SKM-1 treated with dmso at 0.1 percent for 144 hours (cell line): ENCODE measurements at regions not wholly inside any gene's neighbourhood (a gene's known extent, or its start where the extent isn't known, plus 50 kb on each side); places are given as distances from the start of the nearest gene placed in this dataset.

Source experiments
- DNase-seq: peaks from one replicate; lab custom pipeline; 2025; ENCODE audit not compliant: unreplicated experiment; lab: John Stamatoyannopoulos, UW

DNA sequence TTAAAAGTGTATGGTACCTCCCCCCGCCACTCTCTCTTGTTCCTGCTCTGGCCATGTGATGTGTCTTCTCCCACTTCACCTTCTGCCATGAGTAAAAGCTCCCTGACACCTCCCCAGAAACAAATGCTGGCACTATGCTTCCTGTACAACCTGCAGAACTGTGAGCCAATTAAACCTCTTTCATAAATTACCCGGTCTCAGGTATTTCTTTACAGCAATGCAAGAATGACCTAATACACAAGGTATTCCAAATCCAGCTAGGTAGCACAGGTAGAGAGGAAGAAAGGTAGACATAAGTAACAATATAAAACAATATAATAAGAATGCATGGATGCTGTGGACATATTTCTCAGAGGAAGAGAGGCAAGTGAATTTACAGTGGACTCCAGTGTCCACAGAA lies 394.1 kb upstream of the ARID1B start:
- no peak for DNase-seq

DNA sequence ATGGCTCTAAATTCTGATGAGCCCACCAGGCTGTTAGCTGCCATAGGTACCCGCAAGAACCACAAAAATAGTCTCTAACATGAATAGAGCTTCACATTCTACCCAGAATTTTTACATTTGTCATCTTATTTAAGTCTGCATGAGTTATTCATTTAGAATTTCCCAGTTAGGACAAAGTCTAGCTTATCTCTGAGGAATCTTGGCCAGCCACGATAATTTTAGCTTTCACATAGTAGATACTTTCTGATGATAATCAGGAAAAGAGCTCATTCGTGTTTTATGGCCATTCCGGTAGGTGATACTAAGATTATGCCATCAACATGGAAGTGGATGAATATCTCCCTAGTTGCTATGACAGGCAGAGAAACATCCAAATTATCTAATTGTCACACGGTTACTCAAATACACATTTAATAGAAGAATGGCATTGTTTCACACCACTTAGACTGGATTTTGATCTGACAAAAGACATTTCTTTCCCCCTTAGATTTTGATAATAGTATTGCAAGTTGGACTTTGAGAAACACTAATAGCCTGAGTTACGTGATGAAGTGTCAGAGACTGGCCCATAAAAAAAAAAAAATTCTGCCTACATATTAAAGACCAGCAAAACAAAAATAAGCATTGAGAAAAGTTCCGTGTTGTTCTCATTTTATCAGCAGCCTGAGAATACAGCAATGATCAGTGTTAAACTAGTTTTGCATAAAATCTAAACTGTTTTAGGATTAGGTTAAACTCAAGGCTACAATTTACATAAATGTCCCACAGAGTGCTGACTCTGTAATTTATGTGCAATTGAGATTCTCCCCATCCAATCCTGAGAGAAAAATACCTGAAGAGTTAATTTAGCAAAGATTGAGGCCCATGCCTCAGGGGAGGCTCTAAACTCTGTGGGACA lies 397.5 kb upstream of the ARID1B start:
- DNase-seq, result no peak

DNA sequence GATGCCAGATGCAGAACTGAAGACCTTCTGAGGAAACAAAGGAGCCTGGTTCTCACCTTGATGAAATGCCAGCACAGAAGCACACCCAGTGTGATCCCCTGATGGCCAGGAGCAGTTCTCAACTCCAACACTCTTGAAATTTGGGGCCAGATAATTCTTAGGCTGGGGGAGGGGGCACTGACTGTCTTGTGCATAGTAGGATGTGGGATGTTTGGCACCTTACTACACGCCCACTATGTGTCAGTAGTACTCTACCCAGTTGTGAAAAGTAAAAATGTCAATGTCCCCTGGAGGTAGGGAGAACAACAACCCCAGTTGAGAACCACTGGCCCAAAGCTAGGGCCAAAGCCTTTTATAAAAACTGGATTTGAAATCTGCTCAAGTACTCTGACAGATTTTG lies 398.3 kb upstream of the ARID1B start:
- no peak for DNase-seq

DNA sequence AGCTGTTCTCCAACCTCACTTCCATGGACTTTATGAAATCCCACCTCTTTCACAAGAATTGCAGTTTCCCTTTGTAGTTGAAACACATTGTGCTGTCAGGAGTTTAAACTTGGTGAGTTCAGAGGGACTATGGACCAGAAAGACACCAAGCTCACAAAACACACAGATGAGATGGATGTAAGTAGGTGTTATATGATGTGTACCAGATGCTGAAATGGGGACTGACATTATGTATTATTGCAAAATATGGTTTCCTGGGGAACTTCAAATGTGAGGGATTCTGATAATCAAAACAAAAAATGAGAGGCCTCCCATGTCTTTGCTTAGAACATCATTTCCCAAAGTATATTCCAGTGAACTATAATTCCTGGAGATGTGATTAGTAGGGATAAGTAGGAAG lies 401.1 kb upstream of the ARID1B start:
- no peak for DNase-seq

DNA sequence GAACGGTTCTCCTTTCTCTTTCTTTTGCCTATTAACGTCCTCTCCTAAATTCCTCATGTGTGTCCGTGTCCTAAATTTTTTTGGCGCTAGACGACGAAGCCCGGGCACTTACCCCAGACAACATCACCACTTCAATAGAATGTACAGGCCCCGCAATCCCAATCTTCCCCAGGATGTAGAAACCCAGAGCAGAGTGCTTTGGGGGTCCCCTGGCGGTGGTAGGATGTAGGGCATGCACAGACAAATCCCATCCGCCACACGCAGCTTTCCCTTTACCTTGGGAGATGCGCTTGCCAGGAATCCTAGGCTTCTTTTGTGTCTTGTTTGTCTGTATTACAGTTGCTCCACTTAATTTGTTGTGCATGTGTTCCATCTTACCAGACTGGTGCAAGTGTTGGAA lies 417.3 kb upstream of the ARID1B start:
- DNase-seq, result no peak

DNA sequence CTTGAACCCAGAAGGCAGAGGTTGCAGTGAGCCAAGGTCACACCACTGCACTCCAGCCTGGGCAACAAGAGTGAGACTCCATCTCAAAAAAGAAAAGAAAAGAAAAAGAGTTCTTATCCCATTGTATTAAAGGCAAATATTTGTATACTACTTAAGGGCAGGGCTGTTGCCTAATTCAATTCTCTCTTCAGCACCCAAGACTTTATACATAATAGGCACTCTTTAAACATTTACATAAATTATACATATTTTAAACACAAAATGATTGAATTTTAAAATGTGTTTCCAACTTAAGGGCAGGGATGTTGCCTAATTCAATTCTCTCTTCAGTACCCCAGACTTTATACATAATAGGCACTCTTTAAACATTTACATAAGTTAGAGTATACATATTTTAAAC lies 424.3 kb upstream of the ARID1B start:
- no peak for DNase-seq

DNA sequence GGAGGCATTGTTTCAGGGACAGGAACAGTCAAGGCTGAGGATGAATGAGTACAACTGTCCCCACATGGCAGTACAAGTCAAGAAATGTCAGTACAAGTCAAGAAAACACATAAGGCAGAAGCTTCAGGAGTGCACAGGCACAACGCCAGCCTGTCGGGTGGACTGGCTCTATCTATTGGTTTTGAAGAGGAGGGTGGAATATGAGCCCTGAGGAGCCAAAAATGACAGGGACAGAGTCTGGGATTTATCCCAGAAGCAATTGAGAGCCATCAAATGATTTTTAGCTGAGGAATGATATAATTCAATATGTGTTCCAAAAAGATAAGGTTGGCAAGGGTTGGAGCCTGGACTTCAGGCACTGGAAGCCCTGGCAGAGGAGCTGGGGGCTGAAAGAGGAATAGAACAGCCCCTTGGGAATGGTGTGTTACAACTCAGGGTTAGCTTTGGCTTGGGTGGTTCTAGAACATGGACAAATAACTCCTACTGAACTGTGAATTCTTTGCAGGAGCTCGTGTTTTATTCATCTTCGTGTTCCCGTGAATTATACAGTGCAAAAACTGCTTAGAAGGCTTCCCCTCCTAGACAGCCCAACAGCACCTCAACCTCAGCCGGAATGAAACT lies 425.7 kb upstream of the ARID1B start:
- no peak for DNase-seq

DNA sequence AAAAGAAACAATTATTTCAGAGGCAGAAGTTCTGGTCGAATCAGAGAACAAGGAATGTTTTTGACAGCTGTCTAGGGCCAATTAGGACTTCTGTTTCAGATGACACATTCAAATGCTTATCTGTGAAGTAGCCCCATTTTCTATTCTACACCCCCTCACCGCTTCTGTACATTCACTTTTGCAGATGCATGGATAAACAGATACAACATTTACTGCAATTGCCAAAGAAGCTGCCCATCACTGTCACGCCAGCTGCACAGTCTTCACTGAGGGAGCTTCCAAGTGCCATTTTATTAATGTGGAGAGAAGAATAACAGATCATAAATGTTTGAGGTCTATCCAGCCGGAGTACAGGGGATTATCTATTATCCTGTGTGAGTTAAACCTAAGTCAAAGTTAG lies 426.8 kb upstream of the ARID1B start:
- no peak for DNase-seq

DNA sequence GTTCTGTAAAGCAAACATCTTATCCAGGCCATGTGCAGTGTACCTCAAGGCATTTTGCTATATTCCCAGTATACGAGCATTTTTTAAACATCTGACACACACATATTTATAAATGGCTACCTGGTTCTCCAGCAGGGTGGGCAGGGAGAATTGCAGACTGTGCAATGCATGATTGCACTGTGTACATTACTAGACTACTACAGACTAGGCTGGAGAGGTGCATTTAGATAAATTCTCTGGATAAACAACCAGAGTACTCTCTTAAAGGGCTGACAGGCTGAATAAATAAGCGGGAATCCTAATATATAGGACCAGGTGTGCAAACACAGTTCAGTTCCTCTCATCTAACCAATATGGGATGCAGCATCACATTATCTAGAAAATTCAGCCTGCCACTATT lies 428.3 kb upstream of the ARID1B start:
- DNase-seq, result no peak

DNA sequence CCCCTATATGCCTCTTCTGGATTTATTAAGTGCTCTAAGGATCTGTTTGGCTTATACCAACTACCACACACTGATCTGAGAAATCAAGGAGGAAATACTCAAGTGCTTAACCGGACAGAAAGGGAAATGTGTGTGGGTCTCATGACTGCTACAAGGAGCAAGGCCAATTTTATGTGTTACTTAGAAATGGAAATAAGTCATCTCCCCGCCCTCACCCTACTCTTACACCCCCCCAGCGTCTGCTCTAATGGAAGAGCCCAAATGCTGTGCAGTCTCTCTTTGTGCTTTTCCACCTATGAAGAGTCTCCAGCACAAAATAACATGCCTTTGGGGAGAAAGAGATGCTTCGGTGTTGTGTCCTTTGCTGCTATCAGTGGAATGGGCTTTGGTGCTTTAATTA lies 428.8 kb upstream of the ARID1B start:
- no peak for DNase-seq

DNA sequence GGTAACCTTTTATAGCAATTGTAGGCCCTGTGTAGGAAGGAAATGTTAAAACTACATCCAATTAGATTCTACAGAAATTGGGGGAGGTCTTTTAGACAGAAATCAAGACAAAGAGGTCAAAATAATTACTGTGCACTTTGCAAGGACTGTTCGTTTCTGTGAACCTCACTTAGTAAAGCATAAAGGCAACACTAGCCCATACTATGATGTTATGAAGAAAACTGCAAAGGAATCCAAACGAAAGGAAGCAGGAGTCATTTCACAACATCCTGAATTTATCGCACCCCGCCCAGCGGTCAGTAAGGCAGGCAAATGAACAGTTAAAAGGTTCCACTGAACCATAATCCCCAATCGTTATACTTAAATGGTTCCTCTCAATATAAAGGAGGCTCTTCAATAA lies 429.5 kb upstream of the ARID1B start:
- no peak for DNase-seq

DNA sequence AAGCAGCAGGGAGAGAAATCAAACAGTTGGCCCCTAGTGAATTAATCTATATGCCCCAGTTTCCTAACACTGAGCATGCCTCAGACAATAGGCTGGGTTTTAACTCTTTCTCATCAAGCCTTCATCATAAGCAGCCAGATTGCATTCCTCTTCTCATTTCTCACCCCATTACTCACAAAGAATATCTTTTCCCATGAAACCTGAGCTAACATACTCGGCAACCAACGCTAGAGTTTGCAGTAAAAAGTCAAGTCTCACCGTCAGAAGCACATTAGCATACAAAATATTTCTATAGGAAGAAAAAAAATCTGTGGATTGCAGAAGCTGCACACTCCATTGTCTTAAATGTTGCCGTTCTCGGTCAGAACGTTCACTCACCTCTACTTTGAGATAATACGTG lies 429.9 kb upstream of the ARID1B start:
- DNase-seq, result no peak

DNA sequence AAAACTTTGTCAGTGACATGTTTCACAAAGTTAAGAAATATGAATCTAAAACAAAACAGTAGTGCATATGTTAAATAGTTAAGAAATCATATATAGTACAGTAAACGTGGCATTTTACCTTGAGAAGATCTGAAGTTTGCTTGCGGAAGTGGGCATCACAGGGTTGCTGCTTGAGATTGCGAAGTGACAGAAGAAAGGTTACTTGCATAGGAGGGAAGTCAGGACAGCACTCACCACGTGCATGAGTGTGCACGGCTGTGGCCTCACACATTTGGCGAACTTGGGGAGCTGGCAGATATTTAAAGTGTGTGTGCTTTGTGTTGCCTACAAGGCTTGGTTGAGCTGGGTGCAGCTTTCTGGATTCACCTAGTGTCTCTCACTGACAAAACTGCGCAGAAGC lies 431.5 kb upstream of the ARID1B start:
- no peak for DNase-seq

DNA sequence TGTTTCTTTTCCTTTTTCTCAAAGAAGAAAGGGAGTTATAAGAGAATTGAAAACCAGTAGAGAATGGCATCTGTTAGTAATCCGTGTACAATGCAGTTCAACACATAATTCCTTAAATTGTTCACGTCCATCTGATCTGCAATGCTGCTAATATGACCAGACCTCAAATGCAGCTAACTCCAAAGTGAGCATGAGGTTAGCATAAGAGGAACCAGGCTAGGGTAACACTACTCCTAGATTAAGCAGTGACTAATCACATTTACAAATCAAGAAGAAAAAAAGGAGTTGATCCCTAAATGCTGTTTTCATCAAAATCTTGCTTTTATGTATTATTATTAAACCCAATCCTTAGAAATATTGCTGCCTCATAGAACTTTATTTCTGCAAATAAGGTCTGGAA lies 432.7 kb upstream of the ARID1B start:
- no peak for DNase-seq

DNA sequence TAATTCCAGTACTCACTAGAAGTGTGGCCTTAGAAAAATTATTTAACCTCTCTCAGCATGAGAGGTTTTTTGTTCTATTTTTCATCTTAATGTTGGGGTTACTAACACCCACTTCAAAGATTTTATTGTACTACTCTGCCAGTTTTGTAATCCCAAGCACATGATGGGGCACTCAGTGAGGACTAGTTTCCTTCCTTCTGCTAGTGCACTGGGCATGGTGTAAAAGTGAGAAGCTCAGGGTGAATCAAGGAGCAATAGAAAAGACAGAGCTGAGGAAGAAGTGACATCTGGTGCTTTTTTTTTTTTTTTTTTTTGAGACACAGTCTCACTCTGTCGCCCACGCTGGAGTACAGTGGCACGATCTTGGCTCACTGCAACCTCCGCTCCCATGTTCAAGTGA lies 439.4 kb upstream of the ARID1B start:
- DNase-seq, result no peak

DNA sequence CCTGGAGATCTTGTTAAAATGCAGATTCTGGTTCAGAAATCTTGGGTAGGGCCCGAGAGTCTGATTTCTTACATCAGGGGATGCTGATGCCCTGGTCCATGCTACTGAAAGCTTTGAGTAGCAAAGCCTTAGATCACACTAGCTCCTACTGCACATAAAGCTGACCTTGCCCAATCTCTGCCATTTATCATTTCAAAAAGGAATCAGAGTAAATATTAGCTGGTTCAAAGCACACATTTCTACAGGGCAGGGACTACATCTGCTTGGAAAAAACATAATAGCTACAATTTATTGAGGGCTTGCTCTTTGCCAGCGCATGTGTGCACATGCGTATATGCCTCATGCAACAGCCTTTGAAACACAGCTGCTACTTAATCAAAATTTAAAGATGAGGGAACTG lies 440.4 kb upstream of the ARID1B start:
- DNase-seq, result no peak

DNA sequence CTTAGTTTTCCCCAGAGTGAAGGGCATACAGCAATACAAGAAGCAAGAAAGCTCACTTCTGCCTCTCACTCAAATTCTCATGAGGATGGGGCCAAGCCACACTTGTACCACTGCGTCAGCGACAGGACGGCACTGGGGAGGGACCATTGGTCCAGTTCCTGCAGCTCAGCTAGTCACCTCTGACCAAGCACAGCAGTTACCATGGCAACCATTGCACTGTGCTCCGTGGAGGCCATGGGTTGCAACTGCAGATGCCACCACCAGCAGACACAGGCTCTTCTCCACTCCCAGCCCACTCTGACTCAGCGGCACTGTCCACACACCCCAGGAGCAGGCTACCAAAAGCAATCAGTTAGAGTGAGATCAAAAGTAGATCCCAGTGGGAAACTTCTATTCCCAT lies 441.1 kb upstream of the ARID1B start:
- no peak for DNase-seq

DNA sequence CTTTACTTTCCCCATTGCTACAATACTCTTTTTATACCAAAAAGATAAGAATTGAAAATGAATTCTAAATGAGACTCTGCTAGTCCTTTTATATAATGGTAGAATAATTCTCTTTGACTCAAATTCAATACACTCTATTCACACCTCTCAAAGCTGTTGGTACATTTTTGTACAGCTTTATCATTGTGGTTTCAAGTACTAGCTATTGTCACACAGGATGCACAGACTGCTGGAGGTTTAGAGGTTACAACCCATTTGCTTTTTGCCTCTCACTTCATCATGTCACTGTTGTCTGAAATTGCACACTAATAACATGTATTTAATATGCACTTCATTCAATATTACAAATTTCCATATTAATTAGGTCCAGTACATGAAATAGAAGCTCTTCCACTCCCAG lies 442.2 kb upstream of the ARID1B start:
- no peak for DNase-seq

DNA sequence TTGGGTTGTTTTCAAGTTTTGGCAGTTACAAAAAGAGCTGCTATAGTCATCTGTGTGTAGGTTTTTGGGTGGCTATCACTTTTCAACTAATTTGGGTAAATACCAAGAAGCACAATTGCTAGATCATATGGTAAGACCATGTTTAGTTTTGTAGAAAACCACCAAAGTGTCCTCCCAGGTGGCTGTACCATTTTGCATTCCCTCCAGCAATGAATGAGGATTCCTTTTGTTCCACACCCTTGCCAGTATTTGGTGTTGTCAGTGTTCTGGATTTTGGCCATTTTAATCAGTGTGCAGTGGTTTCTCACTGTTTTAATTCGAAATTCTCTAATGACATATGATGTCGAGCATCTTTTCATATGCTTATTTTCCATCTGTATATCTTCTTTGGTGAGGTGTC lies 457.5 kb upstream of the ARID1B start:
- no peak for DNase-seq

DNA sequence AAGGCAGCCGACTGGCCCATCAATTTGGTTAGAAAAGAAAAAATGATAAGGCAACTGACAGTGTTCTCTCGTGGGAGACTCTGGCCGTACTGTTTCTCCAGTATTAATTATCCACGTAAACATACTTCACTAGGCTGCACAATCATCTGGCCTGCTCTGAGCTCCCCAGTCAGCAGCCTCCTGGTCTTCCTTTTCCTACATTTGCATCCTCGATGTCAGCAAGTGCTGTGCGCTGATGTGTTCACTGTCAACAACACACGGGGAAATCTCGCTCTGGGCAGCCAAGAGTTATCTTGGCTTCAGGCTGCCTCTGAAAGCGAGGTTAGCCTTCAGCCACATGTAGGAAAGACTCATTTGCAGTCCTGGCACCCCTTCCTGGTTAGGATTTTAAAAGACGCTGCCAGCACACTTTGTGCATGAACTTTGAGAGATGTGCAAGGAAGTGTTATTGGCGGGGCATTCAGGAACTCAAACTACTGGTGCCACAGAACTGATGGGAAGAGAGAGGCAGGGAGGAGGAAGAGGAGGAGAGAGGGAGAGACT lies 460.5 kb upstream of the ARID1B start:
- DNase-seq, result no peak

DNA sequence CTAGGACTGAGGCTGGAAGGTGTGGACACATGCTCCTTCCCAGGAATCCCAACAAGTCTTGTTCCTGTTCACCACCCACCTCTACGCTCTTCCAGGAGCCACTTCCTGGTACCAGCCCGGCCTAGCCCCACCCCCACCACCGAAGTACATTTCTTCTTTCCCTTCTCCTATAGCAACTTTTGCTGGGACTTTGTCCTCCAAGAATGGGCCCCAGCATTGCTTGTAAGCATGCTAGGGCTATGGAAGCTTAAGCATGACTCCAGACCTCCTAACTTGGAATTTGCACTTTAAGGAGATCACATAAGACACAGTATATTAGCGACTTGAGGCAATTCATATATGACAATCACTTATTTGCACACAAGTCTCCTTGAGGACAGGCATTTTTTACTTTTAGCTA lies 462.0 kb upstream of the ARID1B start:
- DNase-seq, result no peak

DNA sequence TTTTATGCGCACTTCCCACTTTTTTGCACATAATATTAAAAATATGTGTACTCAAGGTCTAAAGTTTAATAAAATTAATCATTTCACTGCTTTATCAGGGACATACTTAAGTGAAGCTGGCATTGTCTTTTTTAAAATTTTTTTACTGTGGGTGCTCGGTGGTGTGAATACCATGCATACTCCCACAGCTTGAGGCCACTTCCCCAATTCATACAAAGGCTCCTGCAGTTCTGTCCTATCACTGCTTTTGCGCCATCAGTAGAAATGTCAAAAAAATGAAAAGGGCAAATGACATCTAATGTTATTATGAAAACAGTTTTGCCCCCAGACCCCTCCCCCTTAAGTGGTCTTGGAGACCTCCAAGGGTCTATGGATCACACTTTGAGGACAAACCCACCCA lies 464.1 kb upstream of the ARID1B start:
- no peak for DNase-seq

DNA sequence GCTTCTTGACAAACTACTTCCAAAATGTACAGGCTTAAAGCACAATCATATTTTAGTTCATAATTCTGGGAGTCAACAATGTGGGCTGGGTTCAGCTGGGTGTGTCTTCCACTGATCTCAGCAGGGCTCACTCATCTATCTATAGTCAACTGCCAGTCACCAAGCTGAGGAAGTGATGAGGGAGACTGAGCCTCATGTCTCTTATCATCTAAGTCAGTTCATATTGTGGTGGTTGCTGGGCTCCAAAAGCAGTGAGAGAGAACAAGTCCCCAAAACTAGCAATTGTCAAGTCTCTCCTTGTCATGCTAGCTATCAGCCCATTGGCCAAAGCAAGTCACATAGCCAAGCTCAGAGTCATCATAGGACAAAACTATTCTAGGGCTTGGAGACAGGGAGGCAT lies 465.9 kb upstream of the ARID1B start:
- no peak for DNase-seq
